Nephron (organoid): ENCODE measurements at regions not wholly inside any gene's neighbourhood (a gene's known extent, or its start where the extent isn't known, plus 50 kb on each side); places are given as distances from the start of the nearest gene placed in this dataset.
A peak's percentile ranks its signal among the peaks of the same experiment; 100 is the strongest.

Source experiments
- H3K27ac Mint-ChIP-seq, 3 experiments: 2 replicates each; pipeline ENCODE4 v1.8.0; 2020; ENCODE audit warnings: mixed read lengths in 3 of 3, mild to moderate bottlenecking in 2 of 3, moderate library complexity in 1 of 3
- H3K27me3 Mint-ChIP-seq: 2 replicates; pipeline ENCODE4 v1.8.0; 2021; ENCODE audit warnings: low read depth, mild to moderate bottlenecking, moderate library complexity, mixed read lengths
- H3K36me3 Mint-ChIP-seq: 2 replicates; pipeline ENCODE4 v1.8.0; 2020; ENCODE audit warnings: low read depth, mixed read lengths
- H3K4me1 Mint-ChIP-seq: 2 replicates; pipeline ENCODE4 v1.8.0; 2020; ENCODE audit warnings: mixed read lengths
- H3K4me3 Mint-ChIP-seq, 3 experiments: 2 replicates each; pipeline ENCODE4 v1.8.0; 2020; ENCODE audit warnings: mild to moderate bottlenecking in 3 of 3, mixed read lengths in 3 of 3, moderate library complexity in 2 of 3
- H3K9me3 Mint-ChIP-seq: 2 replicates; pipeline ENCODE4 v1.8.0; 2020; ENCODE audit warnings: mixed read lengths
- TF ChIP-seq, protein P1 (sequence below), 3 experiments: fragments of 200-600 bp; sonication (generic); IDR thresholded peaks; one replicate each; pipeline ENCODE4 v1.5.0; 2021; ENCODE audit warnings: antibody characterized with exemption in 3 of 3; ENCODE audit not compliant: unreplicated experiment in 3 of 3

DNA sequence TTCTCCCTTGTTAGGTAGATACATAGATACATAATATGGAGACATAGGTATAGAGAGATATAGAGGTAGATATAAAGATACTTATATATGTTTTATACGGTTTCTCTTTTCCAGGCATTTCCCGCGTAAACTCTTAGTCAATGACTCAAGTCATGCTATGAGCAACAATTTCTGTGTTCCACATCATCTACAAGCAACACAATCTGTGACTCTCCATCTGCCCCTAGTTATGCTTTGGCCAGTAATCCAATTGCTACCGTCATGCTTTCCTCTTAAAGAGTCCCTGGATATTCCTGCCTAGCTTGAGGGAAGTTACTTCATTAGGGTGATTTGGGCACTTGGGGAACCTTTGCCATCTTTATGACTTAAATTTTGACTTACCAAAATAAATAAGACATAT is 129.0 kb upstream of the ADAMTS16 start:
- no peaks in the 10 kb centered on the region for H3K27me3 Mint-ChIP-seq
- TF ChIP-seq, protein P1, sequence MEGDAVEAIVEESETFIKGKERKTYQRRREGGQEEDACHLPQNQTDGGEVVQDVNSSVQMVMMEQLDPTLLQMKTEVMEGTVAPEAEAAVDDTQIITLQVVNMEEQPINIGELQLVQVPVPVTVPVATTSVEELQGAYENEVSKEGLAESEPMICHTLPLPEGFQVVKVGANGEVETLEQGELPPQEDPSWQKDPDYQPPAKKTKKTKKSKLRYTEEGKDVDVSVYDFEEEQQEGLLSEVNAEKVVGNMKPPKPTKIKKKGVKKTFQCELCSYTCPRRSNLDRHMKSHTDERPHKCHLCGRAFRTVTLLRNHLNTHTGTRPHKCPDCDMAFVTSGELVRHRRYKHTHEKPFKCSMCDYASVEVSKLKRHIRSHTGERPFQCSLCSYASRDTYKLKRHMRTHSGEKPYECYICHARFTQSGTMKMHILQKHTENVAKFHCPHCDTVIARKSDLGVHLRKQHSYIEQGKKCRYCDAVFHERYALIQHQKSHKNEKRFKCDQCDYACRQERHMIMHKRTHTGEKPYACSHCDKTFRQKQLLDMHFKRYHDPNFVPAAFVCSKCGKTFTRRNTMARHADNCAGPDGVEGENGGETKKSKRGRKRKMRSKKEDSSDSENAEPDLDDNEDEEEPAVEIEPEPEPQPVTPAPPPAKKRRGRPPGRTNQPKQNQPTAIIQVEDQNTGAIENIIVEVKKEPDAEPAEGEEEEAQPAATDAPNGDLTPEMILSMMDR (IDR thresholded peaks at IDR 0.05; ENCODE audit: unreplicated experiment in 3 of 3) = no peak

DNA sequence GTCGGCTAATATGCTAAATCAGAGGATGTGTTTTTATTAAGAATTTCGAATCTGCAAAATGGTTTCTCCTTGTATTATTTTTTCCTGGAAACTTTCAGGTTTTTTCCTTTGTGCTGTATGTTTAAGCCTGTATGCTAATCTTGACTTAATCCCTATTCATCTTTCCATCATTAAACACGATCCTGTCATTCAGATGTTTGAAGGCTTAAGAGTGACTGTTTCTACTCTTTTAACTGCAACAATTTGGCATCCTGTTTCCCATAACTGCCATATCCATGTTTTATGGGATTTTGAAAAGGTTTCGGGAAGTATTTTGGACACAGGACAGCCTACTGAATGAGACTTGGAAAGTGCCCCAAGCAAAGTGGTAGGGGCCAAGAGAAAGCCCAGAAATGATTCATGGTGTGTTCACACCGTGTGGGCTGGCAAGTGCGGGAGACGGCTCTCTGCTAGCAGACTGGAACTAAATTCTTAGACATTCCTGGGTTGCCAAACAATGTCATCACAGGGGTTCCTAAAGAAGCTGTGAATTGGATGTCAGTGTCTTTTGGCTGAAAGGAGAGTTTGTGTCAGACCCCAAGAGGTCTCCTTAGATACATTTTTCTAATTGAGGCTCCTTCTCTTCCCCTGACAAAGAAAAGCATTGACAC is 125.4 kb upstream of the ADAMTS16 start:
- H3K9me3 Mint-ChIP-seq = peaks cover 2% of the 10 kb centered on the region
- peak overlapping the region in 2 of 3 experiments; percentile 70 to 71 for H3K27ac Mint-ChIP-seq
- no peaks in the 10 kb centered on the region for H3K36me3 Mint-ChIP-seq
- H3K4me3 Mint-ChIP-seq = no peak overlapping the region
- H3K4me1 Mint-ChIP-seq = peaks cover 21% of the 10 kb centered on the region
- TF ChIP-seq, protein P1 (IDR thresholded peaks at IDR 0.05; ENCODE audit: unreplicated experiment in 3 of 3) = no peak
- peaks cover 5% of the 10 kb centered on the region for H3K27me3 Mint-ChIP-seq

More for the DNA sequence above, 129.0 kb upstream of the ADAMTS16 start:
- Mint-ChIP-seq H3K4me1 (peaks cover 15% of the 10 kb centered on the region), H3K27ac (no peak overlapping the region), H3K36me3 (no peaks in the 10 kb centered on the region), H3K4me3 (no peak overlapping the region), H3K9me3 (peaks cover 2% of the 10 kb centered on the region)

DNA sequence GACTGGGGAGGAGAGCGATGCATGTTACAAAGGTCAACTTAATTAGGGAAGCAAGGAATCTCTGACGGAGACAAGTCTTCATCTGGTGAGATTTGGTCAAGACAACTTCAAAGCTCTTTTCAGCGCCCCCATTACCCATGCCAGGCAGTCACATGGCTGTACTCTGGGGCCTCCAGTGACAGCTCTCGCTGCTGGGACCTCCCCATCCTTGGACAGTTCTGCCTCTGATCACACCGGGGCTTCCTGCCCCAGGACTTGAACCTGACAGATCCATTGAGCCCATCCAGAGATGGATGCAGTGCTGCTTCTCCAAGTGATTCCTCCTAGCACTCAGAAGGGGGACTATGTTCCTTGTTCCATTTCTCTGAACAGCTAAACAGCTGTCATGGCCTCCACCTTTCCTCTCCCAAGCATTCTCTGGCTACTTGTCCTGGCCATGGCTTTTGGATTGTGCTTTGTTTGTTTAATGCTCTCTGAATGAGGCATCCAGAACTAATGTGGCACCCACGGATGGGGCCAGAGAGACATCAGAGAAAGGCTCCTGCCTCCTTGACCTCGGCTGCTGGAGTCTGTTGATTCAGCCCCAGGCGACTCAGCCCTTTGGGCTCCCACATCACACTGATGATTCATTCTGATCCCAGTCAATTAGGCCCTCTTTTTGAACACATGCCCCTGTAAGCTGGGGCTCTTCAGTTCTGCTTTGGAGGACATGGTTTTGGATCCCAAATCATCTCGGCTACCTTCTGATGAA is 122.1 kb upstream of the ADAMTS16 start:
- TF ChIP-seq, protein P1 (IDR thresholded peaks at IDR 0.05; ENCODE audit: unreplicated experiment in 3 of 3) = no peak
- H3K27me3 Mint-ChIP-seq = peaks cover 5% of the 10 kb centered on the region
- H3K4me1 Mint-ChIP-seq = peaks cover 21% of the 10 kb centered on the region
- no peak overlapping the region for H3K4me3 Mint-ChIP-seq
- H3K9me3 Mint-ChIP-seq = no peaks in the 10 kb centered on the region
- peak overlapping the region in 1 of 3 experiments; percentile 59 for H3K27ac Mint-ChIP-seq
- no peaks in the 10 kb centered on the region for H3K36me3 Mint-ChIP-seq

DNA sequence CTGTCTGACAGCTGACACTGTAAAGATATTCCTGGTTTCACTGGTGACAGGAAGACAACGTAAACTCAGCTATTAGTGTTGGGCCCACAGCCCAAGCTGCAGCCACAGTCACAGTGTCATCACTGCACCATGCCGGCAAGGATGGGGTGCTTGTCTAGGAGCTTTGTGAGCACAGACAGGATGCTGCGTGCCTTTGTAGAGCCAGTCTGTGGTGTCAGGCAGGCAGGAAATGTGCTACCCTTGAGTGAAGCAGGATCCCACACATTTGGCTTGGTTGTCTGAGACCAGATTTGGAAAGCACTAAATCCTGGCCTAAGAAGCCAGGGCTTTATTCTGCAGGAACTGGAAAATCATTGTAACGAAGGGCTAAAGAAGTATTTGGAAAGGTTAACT is 121.6 kb upstream of the ADAMTS16 start:
- TF ChIP-seq, protein P1 (IDR thresholded peaks at IDR 0.05; ENCODE audit: unreplicated experiment in 3 of 3) = no peak
- Mint-ChIP-seq H3K4me1 (peaks cover 21% of the 10 kb centered on the region), H3K4me3 (no peak overlapping the region), H3K36me3 (no peaks in the 10 kb centered on the region), H3K27me3 (peaks cover 5% of the 10 kb centered on the region), H3K9me3 (no peaks in the 10 kb centered on the region), H3K27ac (peak overlapping the region in 2 of 3 experiments; percentile 16 to 59)

DNA sequence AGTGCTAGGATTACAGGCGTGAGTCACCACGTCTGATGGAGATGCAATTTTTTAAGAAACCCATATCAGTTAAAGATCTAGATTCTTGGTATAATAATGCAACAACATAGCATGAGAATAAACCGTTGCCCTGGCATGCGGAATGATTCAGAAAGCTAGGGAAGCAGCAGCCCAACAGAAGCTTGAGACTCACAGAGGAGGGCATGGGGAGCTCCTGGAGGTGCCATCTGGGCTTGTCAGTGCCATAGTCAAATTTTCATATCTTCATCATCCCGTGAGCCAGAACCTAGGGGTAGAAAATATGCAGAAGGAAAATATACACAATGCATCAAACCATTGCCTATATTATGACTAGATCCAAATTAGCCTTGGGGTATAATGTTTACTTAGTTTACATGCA is 118.7 kb upstream of the ADAMTS16 start:
- Mint-ChIP-seq H3K4me1 (peaks cover 6% of the 10 kb centered on the region), H3K9me3 (no peaks in the 10 kb centered on the region), H3K27ac (no peak overlapping the region), H3K27me3 (peaks cover 9% of the 10 kb centered on the region), H3K36me3 (no peaks in the 10 kb centered on the region), H3K4me3 (no peak overlapping the region)
- TF ChIP-seq, protein P1 (IDR thresholded peaks at IDR 0.05; ENCODE audit: unreplicated experiment in 3 of 3) = no peak
